ENCODE measurements at regions not wholly inside any gene's neighbourhood (a gene's known extent, or its start where the extent isn't known, plus 50 kb on each side); places are given as distances from the start of the nearest gene placed in this dataset.
"Not testable (repeated sequence)": the region's sequence is repeated elsewhere in the genome, so short reads cannot be mapped to it uniquely, and the experiment has no call there.

DNA sequence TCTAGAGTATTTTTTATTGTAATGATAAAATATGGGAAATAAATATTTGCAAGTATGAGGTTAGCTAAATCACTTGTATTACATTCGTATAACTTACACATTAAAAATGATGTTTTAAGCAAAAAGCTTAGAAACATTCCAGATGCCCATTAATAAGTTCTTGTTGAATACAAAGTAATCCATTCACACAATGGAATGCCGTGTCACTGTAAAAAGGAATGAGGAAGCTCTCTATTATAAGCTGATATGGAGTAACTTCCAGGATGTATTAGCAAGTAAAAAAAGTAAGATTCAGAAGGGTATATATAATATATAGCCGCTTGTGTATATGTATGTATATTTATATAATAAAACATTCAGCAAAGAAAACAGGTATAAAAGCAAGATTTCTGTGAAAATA is 412.8 kb upstream of the MTPN start:
- FAIRE-seq (no peak), DNase-seq (ENCODE audit: low read depth in 1 of 2, low spot score in 1 of 2) (no peak), ATAC-seq (no peak)
- ChIA-PET POLR2A (no interaction called here), CTCF (interaction anchor here (1.5 kb wide), 2 partner anchors 16 to 18 kb away, joined by 4 read pairs; no protein-coding TSS in a partner anchor)
- Histone ChIP-seq H3K4me2 (no peak overlapping the region), H3K4me3 (no peak overlapping the region), H3K27ac (no peak overlapping the region), H3K4me1 (no peaks in the 10 kb centered on the region), H3K9me3 (no peaks in the 10 kb centered on the region)
- TF ChIP-seq GATA3 (IDR thresholded peaks at IDR 0.05; ENCODE audit: borderline replicate concordance) (no peak), MYC (IDR thresholded peaks at IDR 0.05; ENCODE audit: borderline replicate concordance, low read length) (no peak), NFE2L2 (conservative IDR thresholded peaks at IDR 0.05; ENCODE audit: low read length) (no peak), RARB (CRISPR knock-in tag; IDR thresholded peaks at IDR 0.05) (no peak), KDM1A (IDR thresholded peaks at IDR 0.05; ENCODE audit: low read depth) (no peak), CHD2 (IDR thresholded peaks at IDR 0.05; ENCODE audit: low read length, partially characterized antibody) (no peak)
- TF ChIP-seq, protein P1, sequence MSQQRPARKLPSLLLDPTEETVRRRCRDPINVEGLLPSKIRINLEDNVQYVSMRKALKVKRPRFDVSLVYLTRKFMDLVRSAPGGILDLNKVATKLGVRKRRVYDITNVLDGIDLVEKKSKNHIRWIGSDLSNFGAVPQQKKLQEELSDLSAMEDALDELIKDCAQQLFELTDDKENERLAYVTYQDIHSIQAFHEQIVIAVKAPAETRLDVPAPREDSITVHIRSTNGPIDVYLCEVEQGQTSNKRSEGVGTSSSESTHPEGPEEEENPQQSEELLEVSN (IDR thresholded peaks at IDR 0.05; ENCODE audit: borderline replicate concordance, low read depth) = no peak
- TF ChIP-seq, protein P2, sequence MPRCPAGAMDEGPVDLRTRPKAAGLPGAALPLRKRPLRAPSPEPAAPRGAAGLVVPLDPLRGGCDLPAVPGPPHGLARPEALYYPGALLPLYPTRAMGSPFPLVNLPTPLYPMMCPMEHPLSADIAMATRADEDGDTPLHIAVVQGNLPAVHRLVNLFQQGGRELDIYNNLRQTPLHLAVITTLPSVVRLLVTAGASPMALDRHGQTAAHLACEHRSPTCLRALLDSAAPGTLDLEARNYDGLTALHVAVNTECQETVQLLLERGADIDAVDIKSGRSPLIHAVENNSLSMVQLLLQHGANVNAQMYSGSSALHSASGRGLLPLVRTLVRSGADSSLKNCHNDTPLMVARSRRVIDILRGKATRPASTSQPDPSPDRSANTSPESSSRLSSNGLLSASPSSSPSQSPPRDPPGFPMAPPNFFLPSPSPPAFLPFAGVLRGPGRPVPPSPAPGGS (IDR thresholded peaks at IDR 0.05) = no peak
- TF ChIP-seq, protein P3, sequence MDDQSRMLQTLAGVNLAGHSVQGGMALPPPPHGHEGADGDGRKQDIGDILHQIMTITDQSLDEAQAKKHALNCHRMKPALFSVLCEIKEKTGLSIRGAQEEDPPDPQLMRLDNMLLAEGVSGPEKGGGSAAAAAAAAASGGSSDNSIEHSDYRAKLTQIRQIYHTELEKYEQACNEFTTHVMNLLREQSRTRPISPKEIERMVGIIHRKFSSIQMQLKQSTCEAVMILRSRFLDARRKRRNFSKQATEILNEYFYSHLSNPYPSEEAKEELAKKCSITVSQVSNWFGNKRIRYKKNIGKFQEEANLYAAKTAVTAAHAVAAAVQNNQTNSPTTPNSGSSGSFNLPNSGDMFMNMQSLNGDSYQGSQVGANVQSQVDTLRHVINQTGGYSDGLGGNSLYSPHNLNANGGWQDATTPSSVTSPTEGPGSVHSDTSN (IDR thresholded peaks at IDR 0.05) = no peak
- TF ChIP-seq, protein P4, sequence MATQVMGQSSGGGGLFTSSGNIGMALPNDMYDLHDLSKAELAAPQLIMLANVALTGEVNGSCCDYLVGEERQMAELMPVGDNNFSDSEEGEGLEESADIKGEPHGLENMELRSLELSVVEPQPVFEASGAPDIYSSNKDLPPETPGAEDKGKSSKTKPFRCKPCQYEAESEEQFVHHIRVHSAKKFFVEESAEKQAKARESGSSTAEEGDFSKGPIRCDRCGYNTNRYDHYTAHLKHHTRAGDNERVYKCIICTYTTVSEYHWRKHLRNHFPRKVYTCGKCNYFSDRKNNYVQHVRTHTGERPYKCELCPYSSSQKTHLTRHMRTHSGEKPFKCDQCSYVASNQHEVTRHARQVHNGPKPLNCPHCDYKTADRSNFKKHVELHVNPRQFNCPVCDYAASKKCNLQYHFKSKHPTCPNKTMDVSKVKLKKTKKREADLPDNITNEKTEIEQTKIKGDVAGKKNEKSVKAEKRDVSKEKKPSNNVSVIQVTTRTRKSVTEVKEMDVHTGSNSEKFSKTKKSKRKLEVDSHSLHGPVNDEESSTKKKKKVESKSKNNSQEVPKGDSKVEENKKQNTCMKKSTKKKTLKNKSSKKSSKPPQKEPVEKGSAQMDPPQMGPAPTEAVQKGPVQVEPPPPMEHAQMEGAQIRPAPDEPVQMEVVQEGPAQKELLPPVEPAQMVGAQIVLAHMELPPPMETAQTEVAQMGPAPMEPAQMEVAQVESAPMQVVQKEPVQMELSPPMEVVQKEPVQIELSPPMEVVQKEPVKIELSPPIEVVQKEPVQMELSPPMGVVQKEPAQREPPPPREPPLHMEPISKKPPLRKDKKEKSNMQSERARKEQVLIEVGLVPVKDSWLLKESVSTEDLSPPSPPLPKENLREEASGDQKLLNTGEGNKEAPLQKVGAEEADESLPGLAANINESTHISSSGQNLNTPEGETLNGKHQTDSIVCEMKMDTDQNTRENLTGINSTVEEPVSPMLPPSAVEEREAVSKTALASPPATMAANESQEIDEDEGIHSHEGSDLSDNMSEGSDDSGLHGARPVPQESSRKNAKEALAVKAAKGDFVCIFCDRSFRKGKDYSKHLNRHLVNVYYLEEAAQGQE (IDR thresholded peaks at IDR 0.05) = no peak
- 3% methylated on average over 3 of the region's 3 CpGs for WGBS (ENCODE audit: missing lambda C conversion rate)

DNA sequence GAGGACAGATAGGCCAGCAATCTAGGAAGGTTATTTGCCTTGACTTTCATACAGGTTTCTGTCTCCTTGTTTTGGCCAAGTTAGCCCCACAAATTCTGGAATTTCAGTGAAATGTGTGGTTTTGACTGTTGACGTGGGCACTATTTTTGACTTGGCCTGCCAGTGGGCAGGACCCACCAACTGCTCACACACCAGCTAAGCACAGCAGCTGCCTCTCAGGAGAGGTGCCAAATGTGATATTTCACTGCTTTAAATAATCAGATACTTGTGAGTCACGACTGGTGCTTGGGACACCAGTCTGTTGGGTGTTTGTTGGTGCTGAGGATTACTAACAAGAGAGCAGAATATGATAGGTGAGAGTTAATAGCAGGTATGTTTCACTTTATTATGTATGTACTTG is 409.7 kb upstream of the MTPN start:
- ChIA-PET POLR2A (no interaction called here), CTCF (interaction anchor here (1.3 kb wide), 1 partner anchor 20 kb away, joined by 4 read pairs; no protein-coding TSS in a partner anchor)
- no peak for ATAC-seq
- TF ChIP-seq NPAS2 (CRISPR knock-in tag; IDR thresholded peaks at IDR 0.05; ENCODE audit: borderline replicate concordance) = no peak
- no peak for TF ChIP-seq CBX8 (IDR thresholded peaks at IDR 0.05)
- TF ChIP-seq BHLHE40 (IDR thresholded peaks at IDR 0.05; ENCODE audit: low read depth, low read length) = no peak
- no peak for TF ChIP-seq ESRRA (IDR thresholded peaks at IDR 0.05; ENCODE audit: borderline replicate concordance, low read length)
- TF ChIP-seq, protein P5, sequence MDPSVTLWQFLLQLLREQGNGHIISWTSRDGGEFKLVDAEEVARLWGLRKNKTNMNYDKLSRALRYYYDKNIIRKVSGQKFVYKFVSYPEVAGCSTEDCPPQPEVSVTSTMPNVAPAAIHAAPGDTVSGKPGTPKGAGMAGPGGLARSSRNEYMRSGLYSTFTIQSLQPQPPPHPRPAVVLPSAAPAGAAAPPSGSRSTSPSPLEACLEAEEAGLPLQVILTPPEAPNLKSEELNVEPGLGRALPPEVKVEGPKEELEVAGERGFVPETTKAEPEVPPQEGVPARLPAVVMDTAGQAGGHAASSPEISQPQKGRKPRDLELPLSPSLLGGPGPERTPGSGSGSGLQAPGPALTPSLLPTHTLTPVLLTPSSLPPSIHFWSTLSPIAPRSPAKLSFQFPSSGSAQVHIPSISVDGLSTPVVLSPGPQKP (IDR thresholded peaks at IDR 0.05; ENCODE audit: low read depth, low read length) = no peak
- no peak for TF ChIP-seq FOXS1 (CRISPR knock-in tag; IDR thresholded peaks at IDR 0.05)
- no peak for TF ChIP-seq MAZ (IDR thresholded peaks at IDR 0.05; ENCODE audit: borderline replicate concordance, low read depth, low read length)
- TF ChIP-seq ZC3H11A (IDR thresholded peaks at IDR 0.05) = no peak
- no peak for TF ChIP-seq ZNF302 (CRISPR knock-in tag; IDR thresholded peaks at IDR 0.05)
- H3K4me3 ChIP-seq = no peak overlapping the region
- FAIRE-seq = no peak
- no peak for DNase-seq (ENCODE audit: low read depth in 1 of 2, low spot score in 1 of 2)
- WGBS (ENCODE audit: missing lambda C conversion rate) = 3% methylated on average over 2 of the region's 2 CpGs
- H3K27ac ChIP-seq = no peak overlapping the region
- no peaks in the 10 kb centered on the region for H3K9me3 ChIP-seq
- no peak overlapping the region for H3K4me2 ChIP-seq
- H3K4me1 ChIP-seq = no peaks in the 10 kb centered on the region

DNA sequence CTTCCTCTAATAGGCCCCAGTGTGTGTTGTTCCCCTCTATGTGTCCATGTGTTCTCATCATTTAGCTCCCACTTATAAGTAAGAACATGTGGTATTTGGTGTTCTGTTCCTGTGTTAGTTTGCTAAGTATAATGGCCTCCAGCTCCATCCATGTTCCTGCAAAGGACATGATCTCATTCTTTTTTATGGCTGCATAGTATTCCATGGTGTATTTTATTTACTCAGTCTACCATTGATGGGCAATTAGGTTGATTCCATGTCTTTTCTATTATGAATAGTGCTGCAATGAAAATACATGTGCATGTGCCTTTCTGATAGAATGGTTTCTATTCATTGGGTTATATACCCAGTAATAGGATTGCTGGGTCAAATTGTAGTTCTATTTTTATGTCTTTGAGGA is 394.2 kb upstream of the MTPN start:
- H3K27ac ChIP-seq; POLR2A ChIA-PET; H3K4me2 ChIP-seq; DNase-seq (ENCODE audit: low read depth in 1 of 2, low spot score in 1 of 2); FAIRE-seq; H3K4me1 ChIP-seq; H3K4me3 ChIP-seq; H3K9me3 ChIP-seq; ATAC-seq: not testable (repeated sequence)
- CTCF ChIA-PET = interaction anchor here (0.9 kb wide), 1 partner anchor 21 kb away, joined by 3 read pairs; no protein-coding TSS in a partner anchor
